BLaER1 treated with 17β-estradiol and CSF1 and Interleukin-3, amounts not matched to agents 10 nM and 100 nM (cell line): ENCODE measurements at regions not wholly inside any gene's neighbourhood (a gene's known extent, or its start where the extent isn't known, plus 50 kb on each side); places are given as distances from the start of the nearest gene placed in this dataset.

ENCODE experiments used
- H3K27ac ChIP-seq, 11 experiments: shearing (Covaris generic); formaldehyde crosslinking; 2 replicates each; pipeline ENCODE4 v1.8.1; 2022
- H3K27me3 ChIP-seq, 11 experiments: shearing (Covaris generic); formaldehyde crosslinking; 2 replicates each; pipeline ENCODE4 v1.8.1; 2022
- H3K36me3 ChIP-seq, 11 experiments: shearing (Covaris generic); formaldehyde crosslinking; 2 replicates each; pipeline ENCODE4 v1.8.1; 2022
- H3K4me1 ChIP-seq, 10 experiments: shearing (Covaris generic); formaldehyde crosslinking; 2 replicates each; pipeline ENCODE4 v1.8.1; 2022
- H3K4me2 ChIP-seq, 11 experiments: shearing (Covaris generic); formaldehyde crosslinking; 2 replicates each; pipeline ENCODE4 v1.8.1; 2022
- H3K4me3 ChIP-seq, 10 experiments: shearing (Covaris generic); formaldehyde crosslinking; 2 replicates each; pipeline ENCODE4 v1.8.1; 2022
- H3K9ac ChIP-seq, 11 experiments: shearing (Covaris generic); formaldehyde crosslinking; 2 replicates each; pipeline ENCODE4 v1.8.1; 2022
- H3K9me3 ChIP-seq, 11 experiments: shearing (Covaris generic); formaldehyde crosslinking; replicated peaks in 1 of 11; 2 replicates each; pipeline ENCODE4 v1.8.1; 2022
- H4K20me1 ChIP-seq, 11 experiments: shearing (Covaris generic); formaldehyde crosslinking; 2 replicates each; pipeline ENCODE4 v1.8.1; 2022
- Cebpa-rat ChIP-seq, 11 experiments: shearing (Covaris generic); IDR thresholded peaks; 2 replicates each; pipeline ENCODE4 v1.8.1; 2022

- H3K27ac ChIP-seq = no peak overlapping the region
- TF ChIP-seq Cebpa-rat (IDR thresholded peaks at IDR 0.05) = no peak
- no peaks in the 10 kb centered on the region for H3K9me3 ChIP-seq
- H4K20me1 ChIP-seq = no peaks in the 10 kb centered on the region
- peak overlapping the region in 2 of 11 experiments; percentile 67 to 84; a peak in 3 of 22 replicates for H3K4me2 ChIP-seq
- H3K9ac ChIP-seq = no peak overlapping the region
- peaks cover 0 to 82% (median 19%) of the 10 kb centered on the region in 10 experiments; a peak in 14 of 20 replicates for H3K4me1 ChIP-seq
- no peaks in the 10 kb centered on the region for H3K27me3 ChIP-seq
- no peaks in the 10 kb centered on the region for H3K36me3 ChIP-seq
- no peak overlapping the region for H3K4me3 ChIP-seq
These were observed 115.5 kb downstream of the MAF start for GRCh38 chr16:79485020-79485419.

- H3K27ac ChIP-seq = no peak overlapping the region
- H3K27me3 ChIP-seq = no peaks in the 10 kb centered on the region
- H4K20me1 ChIP-seq = no peaks in the 10 kb centered on the region
These were observed 116.3 kb downstream of the MAF start for GRCh38 chr16:79484237-79484636.

GRCh38 chr16:79483336-79483735 lies 117.2 kb downstream of the MAF start:
- Histone ChIP-seq H3K4me2 (peak overlapping the region in 3 of 11 experiments; percentile 47 to 84 (median 67); a peak in 6 of 22 replicates), H3K4me3 (no peak overlapping the region), H3K36me3 (no peaks in the 10 kb centered on the region), H4K20me1 (no peaks in the 10 kb centered on the region), H3K9me3 (no peaks in the 10 kb centered on the region), H3K9ac (no peak overlapping the region), H3K27me3 (no peaks in the 10 kb centered on the region), H3K27ac (no peak overlapping the region), H3K4me1 (peaks cover 0 to 75% (median 14%) of the 10 kb centered on the region in 10 experiments; a peak in 14 of 20 replicates)
- TF ChIP-seq Cebpa-rat (IDR thresholded peaks at IDR 0.05) = no peak

More at GRCh38 chr16:79484237-79484636, 116.3 kb downstream of the MAF start:
- Histone ChIP-seq H3K4me1 (peaks cover 0 to 82% (median 16%) of the 10 kb centered on the region in 10 experiments; a peak in 14 of 20 replicates), H3K9ac (no peak overlapping the region), H3K36me3 (no peaks in the 10 kb centered on the region), H3K4me3 (no peak overlapping the region), H3K4me2 (peak overlapping the region in 3 of 11 experiments; percentile 47 to 84 (median 67); a peak in 5 of 22 replicates), H3K9me3 (no peaks in the 10 kb centered on the region)
- no peak for TF ChIP-seq Cebpa-rat (IDR thresholded peaks at IDR 0.05)

GRCh38 chr16:79482011-79482410 lies 118.5 kb downstream of the MAF start:
- Histone ChIP-seq H3K27me3 (no peaks in the 10 kb centered on the region), H4K20me1 (no peaks in the 10 kb centered on the region), H3K27ac (no peak overlapping the region; a peak in 1 of 22 replicates), H3K4me3 (no peak overlapping the region), H3K9ac (no peak overlapping the region), H3K36me3 (no peaks in the 10 kb centered on the region), H3K9me3 (no peaks in the 10 kb centered on the region), H3K4me1 (peaks cover 0 to 76% (median 14%) of the 10 kb centered on the region in 10 experiments; a peak in 14 of 20 replicates), H3K4me2 (peak overlapping the region in 8 of 11 experiments; percentile 15 to 90 (median 71); a peak in 13 of 22 replicates)
- TF ChIP-seq Cebpa-rat (IDR thresholded peaks at IDR 0.05) = no peak

GRCh38 chr16:79480929-79481328 lies 119.6 kb downstream of the MAF start:
- Histone ChIP-seq H3K36me3 (no peaks in the 10 kb centered on the region), H3K27ac (no peak overlapping the region; a peak in 1 of 22 replicates), H3K9me3 (no peaks in the 10 kb centered on the region), H3K4me2 (peak overlapping the region in 5 of 11 experiments; percentile 65 to 90 (median 84); a peak in 8 of 22 replicates), H3K9ac (no peak overlapping the region), H4K20me1 (no peaks in the 10 kb centered on the region), H3K27me3 (no peaks in the 10 kb centered on the region), H3K4me1 (peaks cover 0 to 77% (median 14%) of the 10 kb centered on the region in 10 experiments; a peak in 14 of 20 replicates), H3K4me3 (no peak overlapping the region)
- no peak for TF ChIP-seq Cebpa-rat (IDR thresholded peaks at IDR 0.05)

GRCh38 chr16:79480056-79480455 lies 120.5 kb downstream of the MAF start:
- Histone ChIP-seq H3K9me3 (no peaks in the 10 kb centered on the region), H3K9ac (no peak overlapping the region), H3K4me1 (peaks cover 0 to 69% (median 14%) of the 10 kb centered on the region in 10 experiments; a peak in 14 of 20 replicates), H3K4me3 (no peak overlapping the region), H3K27me3 (no peaks in the 10 kb centered on the region), H3K4me2 (peak overlapping the region in 2 of 11 experiments; percentile 84 to 90; a peak in 4 of 22 replicates), H3K36me3 (no peaks in the 10 kb centered on the region), H4K20me1 (no peaks in the 10 kb centered on the region), H3K27ac (no peak overlapping the region)
- no peak for TF ChIP-seq Cebpa-rat (IDR thresholded peaks at IDR 0.05)

- Histone ChIP-seq H3K27ac (no peak overlapping the region), H4K20me1 (no peaks in the 10 kb centered on the region), H3K36me3 (no peaks in the 10 kb centered on the region), H3K4me3 (no peak overlapping the region), H3K4me2 (peak overlapping the region in 1 of 11 experiments; percentile 59; a peak in 1 of 22 replicates), H3K9ac (no peak overlapping the region), H3K4me1 (peaks cover 0 to 63% (median 6%) of the 10 kb centered on the region in 10 experiments; a peak in 14 of 20 replicates), H3K9me3 (peaks cover 0 to 6% (median 0%) of the 10 kb centered on the region in 11 experiments; a peak in 1 of 22 replicates), H3K27me3 (no peaks in the 10 kb centered on the region)
- TF ChIP-seq Cebpa-rat (IDR thresholded peaks at IDR 0.05) = no peak
These were observed 124.0 kb downstream of the MAF start for GRCh38 chr16:79476580-79476979.

- Histone ChIP-seq H3K4me3 (no peak overlapping the region), H3K9ac (no peak overlapping the region), H3K4me1 (peaks cover 0 to 63% (median under 1%) of the 10 kb centered on the region in 10 experiments; a peak in 8 of 20 replicates), H3K27me3 (no peaks in the 10 kb centered on the region), H3K4me2 (no peak overlapping the region), H3K9me3 (peaks cover 0 to 6% (median 0%) of the 10 kb centered on the region in 11 experiments; a peak in 1 of 22 replicates), H3K27ac (no peak overlapping the region), H3K36me3 (no peaks in the 10 kb centered on the region), H4K20me1 (no peaks in the 10 kb centered on the region)
- TF ChIP-seq Cebpa-rat (IDR thresholded peaks at IDR 0.05) = no peak
These were observed 124.7 kb downstream of the MAF start for GRCh38 chr16:79475841-79476240.

GRCh38 chr16:79473456-79473855 lies 127.1 kb downstream of the MAF start:
- Histone ChIP-seq H4K20me1 (no peaks in the 10 kb centered on the region), H3K36me3 (no peaks in the 10 kb centered on the region), H3K4me3 (no peak overlapping the region), H3K4me1 (peaks cover 0 to 70% (median 0%) of the 10 kb centered on the region in 10 experiments; a peak in 7 of 20 replicates), H3K27ac (no peak overlapping the region), H3K9ac (no peak overlapping the region), H3K9me3 (peaks cover 0 to 6% (median 0%) of the 10 kb centered on the region in 11 experiments; a peak in 1 of 22 replicates), H3K4me2 (peak overlapping the region in 3 of 11 experiments; percentile 59 to 71 (median 60); a peak in 6 of 22 replicates), H3K27me3 (no peaks in the 10 kb centered on the region)
- TF ChIP-seq Cebpa-rat (IDR thresholded peaks at IDR 0.05) = no peak
